ENCODE measurements at regions not wholly inside any gene's neighbourhood (a gene's known extent, or its start where the extent isn't known, plus 50 kb on each side); places are given as distances from the start of the nearest gene placed in this dataset.

GRCh38 chr4:28787947-28788346, 1927.3 kb downstream of the STIM2 start:
- TF ChIP-seq, protein P1, sequence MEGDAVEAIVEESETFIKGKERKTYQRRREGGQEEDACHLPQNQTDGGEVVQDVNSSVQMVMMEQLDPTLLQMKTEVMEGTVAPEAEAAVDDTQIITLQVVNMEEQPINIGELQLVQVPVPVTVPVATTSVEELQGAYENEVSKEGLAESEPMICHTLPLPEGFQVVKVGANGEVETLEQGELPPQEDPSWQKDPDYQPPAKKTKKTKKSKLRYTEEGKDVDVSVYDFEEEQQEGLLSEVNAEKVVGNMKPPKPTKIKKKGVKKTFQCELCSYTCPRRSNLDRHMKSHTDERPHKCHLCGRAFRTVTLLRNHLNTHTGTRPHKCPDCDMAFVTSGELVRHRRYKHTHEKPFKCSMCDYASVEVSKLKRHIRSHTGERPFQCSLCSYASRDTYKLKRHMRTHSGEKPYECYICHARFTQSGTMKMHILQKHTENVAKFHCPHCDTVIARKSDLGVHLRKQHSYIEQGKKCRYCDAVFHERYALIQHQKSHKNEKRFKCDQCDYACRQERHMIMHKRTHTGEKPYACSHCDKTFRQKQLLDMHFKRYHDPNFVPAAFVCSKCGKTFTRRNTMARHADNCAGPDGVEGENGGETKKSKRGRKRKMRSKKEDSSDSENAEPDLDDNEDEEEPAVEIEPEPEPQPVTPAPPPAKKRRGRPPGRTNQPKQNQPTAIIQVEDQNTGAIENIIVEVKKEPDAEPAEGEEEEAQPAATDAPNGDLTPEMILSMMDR (IDR thresholded peaks at IDR 0.05), result no peak
- no peak for TF ChIP-seq ZFX (IDR thresholded peaks at IDR 0.05; ENCODE audit: borderline replicate concordance)
